Naive thymus-derived CD4-positive, alpha-beta T cell (primary cell): ENCODE measurements at regions not wholly inside any gene's neighbourhood (a gene's known extent, or its start where the extent isn't known, plus 50 kb on each side); places are given as distances from the start of the nearest gene placed in this dataset.

Experiments
- ATAC-seq: fragments of 150-1000 bp; cut with Tn5 transposase; 2 replicates; pipeline ENCODE4 v1.10.0; 2021; ENCODE audit warnings: mild to moderate bottlenecking, moderate library complexity
- CTCF ChIA-PET: fragments of 350-600 bp; sonication (Branson Sonifier 250); formaldehyde crosslinking; loops from one replicate; lab custom pipeline; 2021; ENCODE audit warnings: antibody characterized with exemption; lab: Charles Lee
- POLR2A ChIA-PET: fragments of 350-600 bp; sonication (Branson Sonifier 250); formaldehyde crosslinking; loops from one replicate; lab custom pipeline; 2021; ENCODE audit warnings: antibody characterized with exemption, inconsistent platforms; lab: Charles Lee
- DNase-seq, 9 donors: peaks; one replicate each; pipeline versions ENCODE4 v3.0.0 to v3.0.0-alpha.2; 2020 to 2022; ENCODE audit warnings: mixed read lengths in 1 of 9
- H3K27ac ChIP-seq: one replicate; pipeline ENCODE4 v1.7.0; 2013; ENCODE audit warnings: mild to moderate bottlenecking, low read depth, low read length, moderate library complexity
- H3K27me3 ChIP-seq, 2 donors: one replicate each; pipeline ENCODE4 v1.7.0; 2013; ENCODE audit warnings: low read length in 2 of 2, mild to moderate bottlenecking in 2 of 2, moderate library complexity in 2 of 2; ENCODE audit not compliant: control insufficient read depth in 2 of 2, insufficient read depth in 2 of 2
- H3K36me3 ChIP-seq, 3 experiments: 1 replicate in 2 of 3; 2 replicates in 1 of 3; pipeline ENCODE4 v1.7.0; 2013; ENCODE audit warnings: low read length in 3 of 3, mild to moderate bottlenecking in 3 of 3, moderate library complexity in 1 of 3; ENCODE audit not compliant: insufficient read depth in 3 of 3, control insufficient read depth in 2 of 3
- H3K4me1 ChIP-seq, 2 donors: one replicate each; pipeline ENCODE4 v1.7.0; 2013; ENCODE audit warnings: low read length in 2 of 2, mild to moderate bottlenecking in 2 of 2, moderate library complexity in 1 of 2; ENCODE audit not compliant: control insufficient read depth in 2 of 2, insufficient read depth in 2 of 2
- H3K4me3 ChIP-seq: 2 replicates; pipeline ENCODE4 v1.7.0; 2013; ENCODE audit warnings: mild to moderate bottlenecking, low read length
- H3K9me3 ChIP-seq, 3 experiments: 1 replicate in 2 of 3; 2 replicates in 1 of 3; pipeline ENCODE4 v1.7.0; 2013; ENCODE audit warnings: low read length in 3 of 3; ENCODE audit not compliant: control insufficient read depth in 2 of 3
- H3K27ac Mint-ChIP-seq, 9 donors: one replicate each; pipeline ENCODE4 v1.8.0; 2020 to 2022; ENCODE audit warnings: mixed read lengths in 9 of 9, mild to moderate bottlenecking in 8 of 9, moderate library complexity in 5 of 9, inconsistent platforms in 2 of 9
- H3K27me3 Mint-ChIP-seq, 5 donors: one replicate each; pipeline ENCODE4 v1.8.0; 2021 to 2022; ENCODE audit warnings: mixed read lengths in 5 of 5, mild to moderate bottlenecking in 1 of 5
- H3K36me3 Mint-ChIP-seq, 5 donors: one replicate each; pipeline ENCODE4 v1.8.0; 2020 to 2022; ENCODE audit warnings: mixed read lengths in 5 of 5, mild to moderate bottlenecking in 3 of 5, inconsistent platforms in 1 of 5
- H3K4me1 Mint-ChIP-seq, 7 donors: one replicate each; pipeline ENCODE4 v1.8.0; 2020 to 2022; ENCODE audit warnings: mixed read lengths in 7 of 7, mild to moderate bottlenecking in 3 of 7, inconsistent platforms in 1 of 7
- H3K4me3 Mint-ChIP-seq, 10 donors: one replicate each; pipeline ENCODE4 v1.8.0; 2020 to 2022; ENCODE audit warnings: mild to moderate bottlenecking in 10 of 10, mixed read lengths in 10 of 10, moderate library complexity in 6 of 10, inconsistent platforms in 2 of 10
- H3K9me3 Mint-ChIP-seq, 11 donors: one replicate each; pipeline ENCODE4 v1.8.0; 2020 to 2022; ENCODE audit warnings: mixed read lengths in 11 of 11, mild to moderate bottlenecking in 4 of 11, inconsistent platforms in 1 of 11, moderate library complexity in 1 of 11
- intact Hi-C, 2 donors: fragments of 100-400 bp; cut with micrococcal nuclease; formaldehyde crosslinking; loops; one replicate each; pipeline ENCODE4 v1.15.1; 2023

GRCh38 chr2:22124003-22124402 is 1000.2 kb downstream of the TDRD15 start:
- Mint-ChIP-seq H3K27ac (no peak overlapping the region), H3K4me1 (no peaks in the 10 kb centered on the region), H3K9me3 (peaks cover 6 to 39% (median 15%) of the 10 kb centered on the region in 11 donors), H3K27me3 (no peaks in the 10 kb centered on the region), H3K36me3 (no peaks in the 10 kb centered on the region), H3K4me3 (no peak overlapping the region)
- DNase-seq (no peak), ATAC-seq (no peak)
- H3K36me3 ChIP-seq, result no peaks in the 10 kb centered on the region
- H3K4me3 ChIP-seq, result no peak overlapping the region
- H3K27ac ChIP-seq, result no peak overlapping the region
- no peaks in the 10 kb centered on the region for H3K4me1 ChIP-seq
- ChIA-PET POLR2A (no interaction called here), CTCF (no interaction called here)
- peaks cover 0 to 4% (median 0%) of the 10 kb centered on the region in 3 experiments for H3K9me3 ChIP-seq
- intact Hi-C loops, result no loop called here
- H3K27me3 ChIP-seq, result no peaks in the 10 kb centered on the region

- Histone ChIP-seq H3K36me3 (no peaks in the 10 kb centered on the region), H3K4me1 (no peaks in the 10 kb centered on the region), H3K4me3 (no peak overlapping the region), H3K9me3 (peaks cover 0 to 4% (median 0%) of the 10 kb centered on the region in 3 experiments), H3K27ac (no peak overlapping the region), H3K27me3 (no peaks in the 10 kb centered on the region)
- no peak overlapping the region for H3K27ac Mint-ChIP-seq
- POLR2A ChIA-PET, result no interaction called here
- DNase-seq (no peak), ATAC-seq (no peak)
- no peaks in the 10 kb centered on the region for H3K4me1 Mint-ChIP-seq
- CTCF ChIA-PET, result no interaction called here
- H3K9me3 Mint-ChIP-seq, result peaks cover 6 to 36% (median 15%) of the 10 kb centered on the region in 11 donors
- no peak overlapping the region for H3K4me3 Mint-ChIP-seq
- H3K27me3 Mint-ChIP-seq, result no peaks in the 10 kb centered on the region
- intact Hi-C loops, result no loop called here
- no peaks in the 10 kb centered on the region for H3K36me3 Mint-ChIP-seq
Observed at GRCh38 chr2:22126106-22126505, 1002.3 kb downstream of the TDRD15 start.

DNA sequence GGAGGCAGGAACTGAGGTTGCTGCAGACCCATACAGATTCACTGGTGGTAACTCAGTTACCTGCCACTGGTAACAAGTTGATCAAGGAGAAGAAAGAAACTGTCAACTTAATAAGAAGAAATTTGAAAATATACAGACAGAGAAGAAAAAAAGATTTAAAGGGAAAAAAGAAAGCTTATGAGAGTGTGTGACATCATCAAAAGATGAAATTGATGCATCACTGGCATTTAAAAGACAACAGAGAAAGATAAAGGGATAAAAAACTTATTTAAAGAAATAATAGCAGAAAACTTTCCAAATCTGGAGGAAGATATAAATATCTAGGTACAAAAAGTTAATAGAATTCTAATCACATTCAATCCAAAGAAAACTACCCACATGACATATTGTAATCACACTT is 1003.2 kb downstream of the TDRD15 start:
- Histone ChIP-seq H3K4me3 (no peak overlapping the region), H3K36me3 (no peaks in the 10 kb centered on the region), H3K4me1 (no peaks in the 10 kb centered on the region), H3K27ac (no peak overlapping the region), H3K9me3 (peaks cover 0 to 4% (median 0%) of the 10 kb centered on the region in 3 experiments), H3K27me3 (no peaks in the 10 kb centered on the region)
- ChIA-PET CTCF (no interaction called here), POLR2A (no interaction called here)
- no peaks in the 10 kb centered on the region for H3K27me3 Mint-ChIP-seq
- ATAC-seq (no peak), DNase-seq (no peak)
- no peaks in the 10 kb centered on the region for H3K4me1 Mint-ChIP-seq
- peaks cover 6 to 31% (median 12%) of the 10 kb centered on the region in 11 donors for H3K9me3 Mint-ChIP-seq
- intact Hi-C loops, result no loop called here
- H3K27ac Mint-ChIP-seq, result no peak overlapping the region
- H3K4me3 Mint-ChIP-seq, result no peak overlapping the region
- no peaks in the 10 kb centered on the region for H3K36me3 Mint-ChIP-seq

DNA sequence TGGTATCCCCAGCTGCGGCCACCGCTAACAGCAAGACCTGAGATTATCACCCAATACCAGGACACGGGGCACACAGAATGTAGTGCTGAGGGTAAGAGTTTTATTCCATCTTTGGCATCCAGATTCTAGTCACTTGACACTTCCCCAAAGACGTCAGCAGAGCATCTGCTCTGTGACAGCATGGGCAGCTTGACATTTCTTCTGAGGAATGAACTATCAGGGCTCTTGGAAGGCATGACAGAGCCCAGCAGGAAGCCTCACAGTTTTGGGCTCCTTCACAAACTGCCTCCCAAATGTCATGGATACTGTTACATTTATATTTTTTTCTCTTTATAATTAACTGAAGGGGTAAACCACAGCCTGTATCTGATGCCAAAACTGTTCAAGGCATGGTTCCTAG is 1010.7 kb downstream of the TDRD15 start:
- H3K9me3 ChIP-seq, result no peaks in the 10 kb centered on the region
- no peak overlapping the region for H3K4me3 ChIP-seq
- ChIA-PET POLR2A (no interaction called here), CTCF (no interaction called here)
- no peaks in the 10 kb centered on the region for H3K27me3 ChIP-seq
- H3K9me3 Mint-ChIP-seq, result peaks cover 0 to 21% (median 4%) of the 10 kb centered on the region in 11 donors
- no peaks in the 10 kb centered on the region for H3K36me3 ChIP-seq
- no peaks in the 10 kb centered on the region for H3K27me3 Mint-ChIP-seq
- H3K27ac ChIP-seq, result no peak overlapping the region
- H3K27ac Mint-ChIP-seq, result no peak overlapping the region
- H3K4me1 Mint-ChIP-seq, result no peaks in the 10 kb centered on the region
- no peak overlapping the region for H3K4me3 Mint-ChIP-seq
- intact Hi-C loops, result no loop called here
- H3K36me3 Mint-ChIP-seq, result no peaks in the 10 kb centered on the region
- no peak for ATAC-seq
- no peaks in the 10 kb centered on the region for H3K4me1 ChIP-seq
- DNase-seq, result no peak

GRCh38 chr2:22136446-22136845 is 1012.7 kb downstream of the TDRD15 start:
- H3K27me3 Mint-ChIP-seq, result no peaks in the 10 kb centered on the region

GRCh38 chr2:22143840-22144239 is 1020.1 kb downstream of the TDRD15 start:
- Histone ChIP-seq H3K4me1 (no peaks in the 10 kb centered on the region), H3K9me3 (no peaks in the 10 kb centered on the region), H3K27ac (no peak overlapping the region), H3K36me3 (no peaks in the 10 kb centered on the region), H3K27me3 (no peaks in the 10 kb centered on the region), H3K4me3 (no peak overlapping the region)
- Mint-ChIP-seq H3K36me3 (no peaks in the 10 kb centered on the region), H3K9me3 (peaks cover 2 to 42% (median 9%) of the 10 kb centered on the region in 11 donors), H3K27ac (no peak overlapping the region), H3K4me1 (no peaks in the 10 kb centered on the region), H3K4me3 (no peak overlapping the region), H3K27me3 (no peaks in the 10 kb centered on the region)
- ChIA-PET CTCF (no interaction called here), POLR2A (no interaction called here)
- intact Hi-C loops, result no loop called here
- ATAC-seq, result no peak
- DNase-seq, result no peak

More at GRCh38 chr2:22136446-22136845, 1012.7 kb downstream of the TDRD15 start:
- H3K36me3 ChIP-seq, result no peaks in the 10 kb centered on the region
- intact Hi-C loops, result no loop called here
- no peak overlapping the region for H3K27ac ChIP-seq
- Mint-ChIP-seq H3K36me3 (no peaks in the 10 kb centered on the region), H3K4me1 (no peaks in the 10 kb centered on the region), H3K9me3 (peaks cover 0 to 29% (median 6%) of the 10 kb centered on the region in 11 donors), H3K4me3 (no peak overlapping the region), H3K27ac (no peak overlapping the region)
- no peaks in the 10 kb centered on the region for H3K27me3 ChIP-seq
- POLR2A ChIA-PET, result no interaction called here
- H3K4me1 ChIP-seq, result no peaks in the 10 kb centered on the region
- no peak overlapping the region for H3K4me3 ChIP-seq
- DNase-seq (no peak), ATAC-seq (no peak)
- CTCF ChIA-PET, result no interaction called here
- no peaks in the 10 kb centered on the region for H3K9me3 ChIP-seq

DNA sequence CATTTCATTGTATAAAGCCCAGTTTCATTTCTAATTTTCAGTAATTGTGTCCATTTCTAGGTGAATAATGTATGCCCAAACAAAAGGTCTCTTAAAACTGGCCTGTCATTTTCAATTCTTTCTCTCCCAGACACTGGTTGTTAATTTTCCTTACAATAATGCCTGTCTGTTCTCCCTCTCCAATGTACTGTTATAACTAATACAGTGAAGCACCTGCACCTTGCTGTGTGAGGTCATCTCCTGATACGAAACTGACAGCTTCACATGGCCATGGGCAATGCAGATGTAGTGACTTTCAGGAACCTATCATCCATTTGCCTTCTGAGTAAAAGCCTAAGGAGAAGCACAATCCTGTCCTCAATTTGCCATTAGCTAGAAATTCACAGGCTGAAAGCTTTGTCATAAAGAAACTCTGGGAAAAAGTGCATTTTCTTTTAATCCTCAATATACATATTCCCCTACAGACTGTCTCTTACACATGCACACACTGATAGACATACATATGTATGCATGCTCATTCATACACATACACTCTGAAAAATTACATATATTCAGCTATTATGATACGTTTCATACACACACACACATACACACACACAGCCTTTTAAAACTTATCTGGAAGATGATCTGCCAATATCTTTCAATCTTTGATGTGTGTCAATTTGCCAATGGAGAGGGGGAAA is 1030.3 kb downstream of the TDRD15 start:
- Mint-ChIP-seq H3K4me1 (no peaks in the 10 kb centered on the region), H3K4me3 (no peak overlapping the region), H3K27ac (no peak overlapping the region), H3K27me3 (no peaks in the 10 kb centered on the region), H3K9me3 (peaks cover 7 to 40% (median 16%) of the 10 kb centered on the region in 11 donors), H3K36me3 (no peaks in the 10 kb centered on the region)
- Histone ChIP-seq H3K27me3 (no peaks in the 10 kb centered on the region), H3K4me3 (no peak overlapping the region), H3K36me3 (no peaks in the 10 kb centered on the region), H3K9me3 (no peaks in the 10 kb centered on the region), H3K4me1 (no peaks in the 10 kb centered on the region), H3K27ac (no peak overlapping the region)
- no peak for DNase-seq
- ChIA-PET CTCF (no interaction called here), POLR2A (no interaction called here)
- no peak for ATAC-seq
- intact Hi-C loops, result no loop called here
